ENCODE measurements at regions not wholly inside any gene's neighbourhood (a gene's known extent, or its start where the extent isn't known, plus 50 kb on each side); places are given as distances from the start of the nearest gene placed in this dataset.

DNA sequence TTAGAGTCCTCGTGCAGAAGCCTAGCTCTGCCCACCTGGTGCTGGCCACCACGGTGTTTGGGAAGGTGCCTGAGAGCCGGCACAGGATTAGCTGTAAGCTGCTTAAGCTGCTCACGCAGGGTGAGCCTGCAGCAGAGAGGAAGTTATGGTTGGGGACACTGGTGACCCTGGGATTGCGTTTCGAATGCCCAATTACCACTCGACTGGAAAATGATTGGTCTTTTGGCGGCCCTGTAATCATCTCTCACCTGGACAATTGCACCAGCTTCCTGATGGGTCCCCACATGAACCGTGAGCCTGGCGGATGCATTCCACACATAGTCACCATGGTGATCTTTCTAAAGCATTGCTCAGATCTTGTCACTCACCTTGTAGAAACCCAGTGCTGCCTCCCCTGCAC, 442.3 kb upstream of the ZMIZ1 start:
- TF ChIP-seq, protein P1, sequence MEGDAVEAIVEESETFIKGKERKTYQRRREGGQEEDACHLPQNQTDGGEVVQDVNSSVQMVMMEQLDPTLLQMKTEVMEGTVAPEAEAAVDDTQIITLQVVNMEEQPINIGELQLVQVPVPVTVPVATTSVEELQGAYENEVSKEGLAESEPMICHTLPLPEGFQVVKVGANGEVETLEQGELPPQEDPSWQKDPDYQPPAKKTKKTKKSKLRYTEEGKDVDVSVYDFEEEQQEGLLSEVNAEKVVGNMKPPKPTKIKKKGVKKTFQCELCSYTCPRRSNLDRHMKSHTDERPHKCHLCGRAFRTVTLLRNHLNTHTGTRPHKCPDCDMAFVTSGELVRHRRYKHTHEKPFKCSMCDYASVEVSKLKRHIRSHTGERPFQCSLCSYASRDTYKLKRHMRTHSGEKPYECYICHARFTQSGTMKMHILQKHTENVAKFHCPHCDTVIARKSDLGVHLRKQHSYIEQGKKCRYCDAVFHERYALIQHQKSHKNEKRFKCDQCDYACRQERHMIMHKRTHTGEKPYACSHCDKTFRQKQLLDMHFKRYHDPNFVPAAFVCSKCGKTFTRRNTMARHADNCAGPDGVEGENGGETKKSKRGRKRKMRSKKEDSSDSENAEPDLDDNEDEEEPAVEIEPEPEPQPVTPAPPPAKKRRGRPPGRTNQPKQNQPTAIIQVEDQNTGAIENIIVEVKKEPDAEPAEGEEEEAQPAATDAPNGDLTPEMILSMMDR (conservative IDR thresholded peaks at IDR 0.05; ENCODE audit: low read length): no peak
- TF ChIP-seq EZH2phosphoT487 (IDR thresholded peaks at IDR 0.05; ENCODE audit: borderline replicate concordance, low read depth, low read length): no peak

Measured in OCI-LY7 (cell line).